Fibroblast of skin of right biceps (primary cell): ENCODE measurements at regions not wholly inside any gene's neighbourhood (a gene's known extent, or its start where the extent isn't known, plus 50 kb on each side); places are given as distances from the start of the nearest gene placed in this dataset.
"Not testable (repeated sequence)": the region's sequence is repeated elsewhere in the genome, so short reads cannot be mapped to it uniquely, and the experiment has no call there.

ENCODE experiments used
- DNase-seq: peaks from one replicate; pipeline ENCODE4 v3.0.0-alpha.2; 2013

DNA sequence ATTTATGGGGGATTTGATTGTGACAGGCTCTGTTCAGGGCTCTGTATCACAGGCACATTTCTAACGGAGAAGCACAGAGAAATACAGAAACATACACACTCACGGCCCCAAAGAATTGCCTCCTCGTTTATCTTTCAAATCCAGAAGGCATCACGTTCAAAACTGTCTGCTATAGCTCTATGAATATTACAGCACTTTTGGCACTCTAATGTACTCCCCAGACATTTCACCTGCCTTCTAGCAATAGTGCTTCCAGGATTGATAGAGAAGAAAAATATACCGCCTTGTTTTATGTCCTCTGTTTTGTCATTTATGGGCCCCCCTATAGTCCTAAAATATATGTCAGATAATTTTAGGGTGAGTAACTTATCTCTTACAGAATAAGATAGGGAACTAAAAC is 947.5 kb downstream of the ANKRD7 start:
- no peak for DNase-seq

DNA sequence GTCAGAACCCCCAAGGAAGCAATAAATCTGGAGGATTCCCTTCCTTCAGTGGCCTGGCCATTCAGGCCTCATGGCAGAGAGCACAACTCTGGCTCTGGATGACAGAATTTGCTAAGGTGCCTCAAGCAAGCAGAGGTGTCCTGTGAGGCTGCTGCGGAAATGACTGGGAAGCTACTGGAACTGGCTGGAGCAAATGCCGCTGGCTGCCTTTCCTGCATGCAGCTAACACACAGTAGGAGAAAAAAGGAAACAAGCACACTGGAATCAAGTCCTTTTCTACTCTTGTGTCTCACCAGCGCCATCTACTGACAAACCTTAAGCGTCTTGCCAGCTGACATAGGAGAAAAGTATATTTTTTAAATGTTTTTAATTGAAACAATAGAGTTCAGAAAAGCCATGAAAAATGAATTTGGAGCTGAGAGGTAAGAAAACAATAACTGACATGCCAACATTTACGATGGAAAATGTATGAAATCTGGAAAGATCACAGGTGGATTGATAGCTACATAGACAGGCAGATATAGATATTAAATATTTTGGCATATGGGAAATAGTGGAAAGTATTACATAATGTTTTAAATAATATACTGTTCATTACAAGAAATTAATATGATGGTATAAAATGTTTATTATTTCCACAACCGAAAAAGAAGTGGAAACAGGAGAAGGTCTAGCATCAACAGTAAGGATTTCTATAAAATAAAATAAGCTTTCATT is 951.6 kb downstream of the ANKRD7 start:
- DNase-seq, result peak; percentile 53

DNA sequence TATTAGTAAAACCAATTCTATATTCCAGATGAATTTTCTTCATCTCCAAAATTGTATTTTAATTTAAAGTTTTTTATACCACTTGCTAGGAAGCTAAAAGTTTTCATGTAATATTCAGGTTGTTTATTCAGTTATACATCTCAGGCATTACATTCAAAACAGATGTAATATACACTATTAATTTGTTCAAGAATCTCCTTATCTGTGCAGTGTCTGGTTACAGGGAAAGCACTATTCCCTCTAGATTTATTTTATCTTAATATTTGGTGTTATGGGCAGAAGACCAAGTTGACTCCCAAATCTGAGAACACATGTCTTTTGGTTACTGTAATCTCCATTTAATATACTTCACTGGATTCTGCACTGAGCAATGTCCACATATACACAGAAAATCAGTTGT is 953.4 kb downstream of the ANKRD7 start:
- DNase-seq, result no peak

DNA sequence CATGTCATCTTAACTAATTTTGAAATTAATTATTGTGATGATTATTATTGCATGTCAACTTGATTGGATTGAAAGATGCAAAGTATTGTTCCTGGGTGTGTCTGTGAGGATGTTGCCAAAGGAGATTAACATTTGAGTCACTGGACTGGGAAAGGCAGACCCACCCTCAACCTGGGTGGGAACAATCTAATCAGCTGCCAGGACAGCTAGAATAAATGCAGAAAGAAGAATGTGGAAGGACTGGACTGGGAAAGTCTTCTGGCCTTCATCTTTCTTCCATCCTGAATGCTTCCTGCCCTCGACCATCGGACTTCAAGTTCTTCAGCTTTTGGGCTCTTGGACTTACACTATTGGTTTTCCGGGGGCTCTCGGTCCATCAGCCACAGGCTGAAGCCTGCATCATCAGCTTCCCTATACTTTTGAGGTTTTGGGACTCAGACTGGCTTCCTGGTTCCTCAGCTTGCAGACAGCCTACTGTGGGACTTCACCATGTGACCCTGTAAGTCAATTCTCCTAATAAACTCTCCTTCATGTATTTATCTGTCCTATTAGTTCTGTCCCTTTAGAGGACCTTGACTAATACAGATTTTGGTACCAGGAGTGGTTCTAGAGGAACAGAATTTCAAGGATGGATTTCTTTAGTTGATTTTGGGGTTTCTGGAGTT is 959.8 kb downstream of the ANKRD7 start:
- no peak for DNase-seq

DNA sequence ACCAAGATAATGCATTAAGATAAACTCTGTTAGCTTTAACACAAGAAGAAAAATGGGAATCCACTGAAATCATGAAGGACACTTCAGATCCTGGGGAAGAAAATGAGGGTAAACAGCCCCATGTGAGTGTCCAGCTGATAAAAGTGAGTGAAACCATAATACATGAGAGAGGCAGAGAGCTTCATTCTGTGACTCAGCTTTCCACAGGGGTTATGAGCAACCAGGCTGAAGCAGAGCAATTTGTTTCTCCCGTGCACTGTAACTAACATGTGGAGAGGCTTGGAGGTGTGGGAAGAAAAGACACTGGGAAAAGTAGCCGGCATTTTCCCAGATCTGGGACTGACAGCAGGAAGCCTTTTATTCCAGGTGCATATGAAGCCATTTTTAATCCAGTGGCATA is 971.7 kb downstream of the ANKRD7 start:
- no peak for DNase-seq

DNA sequence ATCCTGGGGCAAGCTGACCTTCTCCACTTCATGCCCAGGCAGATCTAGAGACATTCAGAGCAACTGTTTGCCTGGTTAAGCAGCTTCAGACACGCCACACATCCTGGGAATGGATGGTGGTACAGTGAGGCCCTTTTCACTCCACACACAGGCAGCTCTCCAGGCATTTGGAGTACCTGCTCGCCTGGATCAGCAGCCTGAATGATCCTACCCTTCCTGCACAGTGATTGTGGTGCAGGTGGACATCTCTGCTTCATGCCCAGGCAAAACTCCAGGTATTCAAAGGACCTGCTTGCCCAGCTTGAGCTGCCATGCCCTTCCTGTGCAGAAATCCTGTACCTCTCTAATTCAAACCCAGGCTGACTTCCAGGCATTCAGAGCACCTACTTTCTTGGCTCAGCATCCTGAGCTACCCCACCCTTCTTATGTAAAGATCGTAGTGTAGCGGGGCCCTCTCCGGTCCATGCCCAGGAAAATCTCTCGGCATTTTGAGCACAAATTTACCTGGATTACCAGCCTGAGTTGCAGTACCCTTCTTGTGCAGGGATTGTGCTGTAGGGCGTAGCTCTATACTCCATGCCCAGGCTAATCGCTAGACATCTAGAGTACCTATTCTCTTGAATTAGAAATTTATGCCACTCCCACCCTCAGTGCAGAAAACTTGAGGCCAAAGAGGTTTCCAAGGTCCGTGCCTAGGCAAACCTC is 972.8 kb downstream of the ANKRD7 start:
- no peak for DNase-seq

DNA sequence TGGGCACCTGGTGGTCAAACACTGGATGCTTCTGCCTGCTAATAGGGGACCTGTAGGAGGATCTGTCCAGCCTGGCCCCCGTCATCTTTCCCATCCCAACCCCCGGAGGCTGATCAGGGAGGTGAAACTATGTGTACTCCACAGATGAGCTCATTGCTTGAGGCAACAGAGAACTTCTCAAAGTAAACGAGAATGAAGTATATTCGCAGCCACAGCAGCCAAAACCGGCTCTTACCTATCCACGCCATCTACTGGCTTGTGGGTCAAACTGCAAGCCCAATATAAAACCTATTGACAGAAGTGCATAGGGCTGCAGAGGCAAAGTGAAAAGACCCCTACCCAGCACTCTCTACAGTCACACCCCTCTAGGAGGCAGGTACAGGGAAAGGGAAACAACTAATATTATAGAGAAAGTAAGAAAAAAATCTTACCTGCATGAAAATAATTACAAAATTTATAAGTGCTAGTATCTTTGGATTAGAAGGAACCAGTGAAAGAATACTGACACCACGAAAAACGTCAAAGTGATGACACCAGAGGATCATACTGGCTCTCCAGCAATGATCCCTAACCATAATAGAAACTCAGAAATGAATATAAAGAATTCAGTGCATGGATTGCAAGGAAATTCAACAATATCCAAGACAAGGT is 973.5 kb downstream of the ANKRD7 start:
- DNase-seq, result peak; percentile 33

DNA sequence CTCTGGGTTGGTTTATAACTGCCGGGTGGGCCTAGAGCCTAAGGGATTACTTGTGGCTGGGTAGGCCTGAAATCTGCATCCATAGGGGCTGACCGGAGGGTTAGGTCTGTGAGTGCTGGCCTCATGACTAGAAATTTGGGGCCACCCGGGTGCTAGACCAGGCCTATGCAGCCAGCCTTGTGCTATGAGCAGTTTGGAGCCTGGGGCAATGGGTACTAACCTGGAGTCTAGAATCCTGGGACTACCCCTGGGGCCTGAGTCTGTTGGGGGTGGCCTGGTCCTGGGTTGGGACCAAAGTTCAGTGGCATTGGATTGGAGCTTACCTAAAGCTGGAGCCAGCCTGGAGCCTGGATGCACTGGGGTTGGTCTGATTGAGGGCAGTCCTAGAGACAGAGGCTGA is 995.2 kb downstream of the ANKRD7 start:
- DNase-seq, result no peak

DNA sequence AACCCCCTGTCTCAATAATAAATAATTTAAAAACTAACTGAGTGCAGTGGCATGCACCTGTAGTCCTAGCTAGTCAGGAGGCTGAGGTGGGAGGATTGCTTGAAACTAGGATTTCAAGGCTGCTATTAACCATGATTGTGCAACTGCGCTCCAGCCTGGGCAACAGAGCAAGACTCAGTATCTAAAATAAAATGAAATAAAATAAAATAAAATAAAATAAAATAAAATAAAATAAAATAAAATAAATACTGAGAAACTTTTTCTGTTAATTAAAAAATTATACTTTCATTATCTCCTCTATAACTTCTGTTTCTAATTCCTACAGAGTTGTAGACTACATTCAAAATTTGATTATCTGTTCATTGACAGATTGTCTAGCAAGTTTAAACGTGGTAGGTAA is 999.4 kb downstream of the ANKRD7 start:
- DNase-seq, result no peak

DNA sequence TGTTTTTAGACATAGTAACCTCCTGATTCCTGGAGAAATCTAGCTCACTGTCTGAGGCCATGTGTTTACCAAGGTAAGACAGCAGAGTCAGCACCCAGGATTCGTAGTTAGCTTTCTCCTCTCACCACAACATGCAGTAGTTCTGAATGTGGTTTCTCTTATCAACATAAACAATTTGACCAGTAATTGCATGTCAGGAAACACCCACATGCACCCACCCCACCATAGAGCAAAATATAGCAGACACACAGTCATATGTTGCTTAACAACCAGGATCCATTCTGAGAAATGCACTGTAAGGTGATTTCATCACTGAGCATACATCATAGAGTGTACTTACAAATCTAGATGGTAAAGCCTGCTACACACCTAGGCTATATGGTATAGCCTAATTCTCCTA is 1004.0 kb downstream of the ANKRD7 start:
- no peak for DNase-seq

DNA sequence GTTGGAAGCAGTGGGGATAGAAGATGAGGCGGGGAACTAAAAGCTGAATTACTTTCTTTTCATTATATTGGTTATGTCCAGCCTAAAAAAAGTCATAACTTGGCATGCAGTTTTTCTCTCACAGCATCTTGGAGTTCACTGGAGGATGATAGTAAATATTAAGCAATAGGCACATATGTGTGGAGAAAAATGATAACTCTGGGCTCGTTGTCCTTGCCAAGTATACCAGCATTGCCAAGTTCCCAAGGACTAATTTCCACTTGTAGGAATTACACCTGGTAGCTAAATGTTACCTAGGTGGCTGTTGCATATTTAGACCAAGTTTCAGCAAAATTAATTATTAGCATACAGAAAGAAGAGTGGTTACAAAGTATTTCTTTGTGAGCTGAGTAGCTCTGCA is 1007.6 kb downstream of the ANKRD7 start:
- no peak for DNase-seq

DNA sequence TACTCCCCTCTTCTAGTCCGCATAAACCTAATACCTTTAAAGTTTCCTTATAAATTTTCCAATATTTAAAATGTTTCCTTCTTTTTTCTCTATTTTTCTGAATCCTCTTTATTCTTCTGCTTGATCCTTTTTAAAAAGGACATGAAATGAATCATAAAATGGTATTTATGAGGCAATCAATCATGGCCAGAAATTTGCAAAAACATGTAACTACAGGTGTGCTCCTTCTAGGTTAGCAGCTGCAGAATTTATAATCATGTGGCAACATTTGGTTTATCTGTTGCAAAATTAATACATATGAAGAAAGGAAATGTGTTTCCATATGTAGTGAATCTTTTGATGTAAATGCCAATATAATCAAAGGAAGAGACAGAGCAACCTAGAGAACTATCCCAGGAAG is 1008.5 kb downstream of the ANKRD7 start:
- no peak for DNase-seq

DNA sequence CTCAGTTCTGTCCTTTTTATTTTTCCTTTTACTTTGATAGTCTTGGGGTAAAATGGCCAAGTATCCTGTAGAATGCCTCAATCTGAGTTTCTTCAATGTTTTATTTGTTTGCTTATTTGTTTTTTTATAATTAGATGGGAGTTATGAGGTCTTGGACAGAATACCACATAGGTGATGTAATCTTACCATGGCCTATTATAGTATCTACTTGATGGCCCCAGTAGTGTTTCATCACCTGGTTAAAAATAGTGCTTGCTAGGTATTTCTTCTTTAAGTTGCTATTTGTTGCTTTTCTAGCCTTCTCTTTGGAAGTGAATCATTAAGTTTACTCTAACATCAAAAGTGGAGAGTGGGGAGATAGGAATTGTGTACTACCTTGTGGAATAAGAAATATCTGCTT is 1020.0 kb upstream of the KCND2 start:
- no peak for DNase-seq

DNA sequence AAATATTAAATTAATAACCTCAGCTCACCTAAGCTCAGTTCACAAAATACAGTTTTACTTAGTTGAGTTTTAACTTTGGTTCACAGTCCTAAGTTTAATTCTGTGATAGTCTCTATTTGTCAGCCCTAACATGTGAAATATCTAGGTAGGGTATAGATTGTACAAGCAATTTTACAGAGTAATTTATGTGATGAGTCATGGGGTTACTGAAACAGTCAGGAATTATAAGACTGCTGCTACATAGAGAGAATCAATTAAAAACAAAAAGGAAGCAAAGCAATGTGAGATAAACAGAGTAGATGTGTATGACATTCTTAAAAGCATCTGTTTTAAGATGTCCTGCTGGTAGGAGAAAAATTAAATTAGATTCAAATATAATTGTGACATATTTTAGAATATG is 1018.2 kb upstream of the KCND2 start:
- DNase-seq, result peak; percentile 3

DNA sequence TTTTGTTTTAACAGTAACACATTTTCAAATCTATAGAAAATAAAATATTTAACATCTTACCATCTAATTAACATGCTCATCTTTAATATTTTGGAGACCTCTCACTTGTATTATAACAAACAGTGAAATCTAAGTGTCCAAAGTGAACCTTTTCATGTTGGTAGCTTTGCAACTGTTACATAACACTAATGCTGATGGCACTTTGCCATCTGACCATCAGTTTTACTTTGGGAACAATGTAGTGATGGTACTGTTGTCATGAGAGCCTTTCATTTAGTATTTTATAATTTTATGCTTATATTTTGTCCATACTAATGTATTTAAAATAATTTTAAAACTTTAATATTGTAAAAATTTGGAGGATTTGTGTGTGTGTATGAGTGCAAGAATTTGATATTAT is 1017.0 kb upstream of the KCND2 start:
- no peak for DNase-seq

DNA sequence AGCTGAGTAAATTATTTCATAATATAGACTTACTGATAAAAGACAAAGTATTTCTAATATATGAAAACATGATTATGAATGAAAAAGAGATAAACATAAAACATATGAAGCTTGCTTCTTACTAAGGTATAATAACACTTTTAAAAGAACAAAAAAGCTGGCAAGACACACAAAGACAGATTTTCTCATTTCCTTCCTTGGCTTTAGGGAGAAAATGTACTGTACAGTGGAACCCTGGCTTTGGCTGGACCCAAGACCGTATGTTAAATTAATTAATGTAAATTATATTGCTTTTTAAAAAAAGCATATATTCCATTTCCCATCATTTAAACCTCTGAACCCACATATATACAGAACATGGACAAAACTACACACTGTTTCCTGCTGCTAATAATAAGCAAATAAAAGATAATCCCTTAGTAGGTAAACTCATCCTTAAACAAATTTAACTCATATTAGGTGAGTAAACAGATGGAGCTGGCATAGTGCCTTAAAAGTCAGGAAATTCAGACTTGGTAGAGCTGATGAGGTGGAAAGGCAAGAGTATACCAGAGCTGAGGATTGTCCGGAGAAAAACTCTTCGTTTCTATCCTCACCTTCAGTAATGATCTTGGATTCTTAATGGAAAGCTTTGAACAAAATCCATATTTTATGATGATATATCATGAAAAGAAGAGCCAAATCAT is 1016.4 kb upstream of the KCND2 start:
- DNase-seq, result no peak

DNA sequence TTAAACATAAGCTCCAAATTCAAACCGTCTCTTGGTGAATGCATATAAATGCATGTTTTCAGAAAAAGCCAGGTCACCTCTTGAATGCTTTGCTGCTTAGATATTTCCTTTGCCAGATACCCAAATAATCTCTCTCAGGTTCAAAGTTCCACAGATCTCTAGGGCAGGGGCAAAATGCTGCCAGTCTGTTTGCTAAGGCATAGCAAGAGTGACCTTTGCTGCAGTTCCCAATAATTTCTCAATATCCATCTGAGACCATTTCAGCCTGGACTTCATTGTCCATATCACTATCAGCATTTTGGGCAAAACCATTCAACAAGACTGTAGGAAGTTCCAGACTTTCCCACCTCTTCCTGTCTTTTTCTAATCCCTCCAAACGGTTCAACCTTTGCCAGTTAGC is 1006.2 kb upstream of the KCND2 start:
- not testable (repeated sequence) for DNase-seq

DNA sequence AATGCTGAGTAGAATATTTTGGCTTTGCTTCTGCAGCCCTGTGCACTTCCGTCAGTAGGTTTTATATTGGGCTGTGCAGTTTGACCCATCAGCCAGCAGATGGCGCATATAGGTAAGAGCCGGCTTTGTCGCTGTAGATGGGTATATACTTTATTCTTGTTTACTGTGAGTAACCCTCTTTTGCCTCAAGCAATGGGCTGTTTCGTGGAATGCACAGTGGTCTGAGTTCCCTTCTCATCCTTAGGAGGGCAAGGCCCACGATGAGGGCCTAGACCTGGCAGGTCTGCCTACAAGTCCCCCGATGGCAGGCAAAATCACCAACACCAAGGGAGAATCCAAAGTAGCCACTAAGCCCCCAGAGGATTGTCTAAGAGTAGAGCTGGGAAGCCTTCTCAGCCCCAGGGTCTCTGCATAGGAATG is 1002.9 kb upstream of the KCND2 start:
- DNase-seq, result peak; percentile 65

DNA sequence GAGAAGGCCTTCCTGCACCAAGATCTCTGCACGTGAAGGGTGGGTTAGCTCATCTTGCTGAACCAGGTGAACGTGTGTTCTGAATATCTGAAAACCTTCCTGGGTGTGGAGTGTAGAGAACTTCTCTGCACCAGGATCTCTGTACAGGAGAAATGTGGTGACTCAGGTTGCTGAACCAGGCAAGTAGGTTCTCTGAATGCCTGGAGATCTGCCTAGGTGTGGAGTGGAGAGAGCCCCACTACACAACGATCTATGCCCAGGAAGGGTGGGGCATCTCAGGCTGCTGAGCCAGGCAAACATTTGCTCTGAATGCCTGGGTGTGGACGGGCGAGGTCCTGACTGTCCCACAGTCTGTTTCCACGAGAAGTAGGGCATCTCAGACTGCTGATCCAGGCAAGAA is 1002.3 kb upstream of the KCND2 start:
- DNase-seq, result no peak

DNA sequence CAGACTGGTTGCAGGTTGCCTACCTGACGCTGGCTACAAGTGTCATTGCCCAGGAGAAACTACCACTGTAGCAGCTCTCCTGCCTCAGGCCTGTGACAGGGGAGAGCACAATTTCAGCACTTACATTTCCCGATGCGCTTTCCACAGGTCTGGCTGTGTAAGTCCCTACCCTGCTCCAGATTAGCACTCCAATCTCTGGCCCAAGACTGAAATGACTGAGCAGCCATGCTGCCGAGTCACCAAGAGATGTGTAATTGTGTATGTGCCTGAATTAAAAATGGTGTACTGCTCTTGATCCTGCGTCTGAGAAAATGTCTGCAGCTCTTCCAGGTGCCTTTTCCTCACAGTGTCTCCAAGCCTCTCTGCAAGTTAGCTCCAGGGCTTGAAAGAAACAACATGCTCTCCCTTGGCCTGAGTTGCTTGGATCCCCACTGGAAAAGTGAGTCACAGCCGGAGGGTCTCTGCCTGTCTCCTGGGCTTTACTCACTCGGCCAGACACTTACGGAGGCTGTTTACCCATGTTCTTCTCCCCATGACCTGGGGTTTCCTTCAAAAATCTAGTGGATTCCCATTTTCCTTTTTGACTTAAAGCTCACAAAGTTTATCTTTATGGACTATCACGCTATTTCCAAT is 1001.7 kb upstream of the KCND2 start:
- no peak for DNase-seq

DNA sequence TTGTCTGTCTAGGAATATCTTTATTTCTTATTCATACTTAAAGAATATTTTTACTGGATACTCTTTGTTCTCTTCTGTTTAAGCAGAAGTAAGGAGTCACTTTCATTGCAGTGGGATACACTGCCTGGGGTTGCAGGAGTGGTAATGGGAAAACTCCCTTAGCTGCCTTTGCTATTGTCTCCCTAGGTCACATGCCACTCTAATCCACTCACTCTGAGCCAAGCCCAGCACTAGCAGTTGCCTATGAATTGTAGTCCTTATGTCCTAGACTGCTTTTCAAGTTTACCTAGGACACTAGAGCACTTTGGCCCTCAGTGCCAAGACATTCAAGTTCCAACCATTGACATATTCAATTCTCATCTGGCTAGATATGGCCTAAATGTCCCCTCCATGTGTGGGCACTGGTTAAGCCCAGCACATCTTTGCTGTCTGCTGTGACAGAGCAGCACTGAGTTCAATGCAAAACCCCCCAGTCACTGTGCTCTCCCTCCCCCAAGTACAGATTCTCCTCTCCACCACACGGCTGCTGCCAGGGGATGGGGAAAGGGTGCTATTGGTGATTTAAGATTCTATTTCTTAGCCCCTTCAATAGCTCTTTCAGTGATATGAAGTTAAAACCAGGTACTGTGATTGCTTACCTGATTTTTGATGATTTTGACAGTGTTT is 991.7 kb upstream of the KCND2 start:
- DNase-seq, result no peak

DNA sequence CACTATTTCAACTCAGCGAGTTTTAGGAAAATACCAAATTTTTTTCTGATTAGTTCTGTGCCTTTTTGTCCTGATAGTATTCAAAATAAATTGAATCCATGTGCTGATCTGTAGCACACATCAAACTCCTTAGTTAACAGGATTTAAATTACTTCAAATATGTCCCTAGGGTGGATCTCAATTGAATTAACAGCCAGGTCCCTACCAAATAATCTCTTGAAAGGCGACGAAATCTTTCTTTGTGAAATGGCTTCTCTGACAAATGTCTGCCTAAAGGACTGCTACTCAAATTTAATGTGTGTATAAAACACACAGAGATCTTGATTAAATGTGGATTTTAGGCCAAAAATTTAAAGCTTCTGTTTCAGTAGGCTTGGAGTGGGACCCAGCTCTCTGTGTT is 989.6 kb upstream of the KCND2 start:
- DNase-seq, result no peak
